Osteoblast (primary cell): ENCODE measurements at regions not wholly inside any gene's neighbourhood (a gene's known extent, or its start where the extent isn't known, plus 50 kb on each side); places are given as distances from the start of the nearest gene placed in this dataset.

Experiments
- DNase-seq: peaks from one replicate; pipeline ENCODE4 v3.0.0; 2011; ENCODE audit warnings: low spot score, mixed read lengths; ENCODE audit not compliant: insufficient read length; ENCODE audit errors: missing footprints
- H2AFZ ChIP-seq: 2 replicates; pipeline ENCODE4 v1.6.0; 2011; ENCODE audit warnings: mild to moderate bottlenecking, low read length
- H3K27ac ChIP-seq: 2 replicates; pipeline ENCODE4 v1.5.1; 2011; ENCODE audit warnings: mild to moderate bottlenecking, low read depth, low read length, moderate library complexity
- H3K27me3 ChIP-seq: 2 replicates; pipeline ENCODE4 v1.6.0; 2012; ENCODE audit warnings: mild to moderate bottlenecking, control low read depth, inconsistent platforms, low read length, moderate library complexity; ENCODE audit not compliant: insufficient read depth
- H3K36me3 ChIP-seq: 2 replicates; pipeline ENCODE4 v1.5.1; 2011; ENCODE audit warnings: mild to moderate bottlenecking, low read length, control low read depth, moderate library complexity; ENCODE audit not compliant: insufficient read depth
- H3K4me1 ChIP-seq: 2 replicates; pipeline ENCODE4 v1.5.1; 2011; ENCODE audit warnings: mild to moderate bottlenecking, low read length, control low read depth, moderate library complexity; ENCODE audit not compliant: insufficient read depth
- H3K4me2 ChIP-seq: 2 replicates; pipeline ENCODE4 v1.6.0; 2011; ENCODE audit warnings: mild to moderate bottlenecking, low read length; ENCODE audit not compliant: insufficient read depth
- H3K4me3 ChIP-seq: fragments of 200-600 bp; sonication (generic); 3 replicates; pipeline ENCODE4 v1.5.1; 2012; ENCODE audit warnings: mild to moderate bottlenecking, low read length, inconsistent platforms; ENCODE audit not compliant: insufficient read depth
- H3K79me2 ChIP-seq: 2 replicates; pipeline ENCODE4 v1.6.0; 2012; ENCODE audit warnings: mild to moderate bottlenecking, low read length, control low read depth, inconsistent platforms; ENCODE audit not compliant: insufficient read depth
- H3K9me3 ChIP-seq: 2 replicates; pipeline ENCODE4 v1.5.1; 2011; ENCODE audit warnings: low read depth, low read length, control low read depth
- H4K20me1 ChIP-seq: 2 replicates; pipeline ENCODE4 v1.6.0; 2012; ENCODE audit warnings: mild to moderate bottlenecking, low read length, control low read depth; ENCODE audit not compliant: insufficient read depth
- CTCF ChIP-seq: IDR thresholded peaks from 2 replicates; pipeline ENCODE4 v1.5.1; 2011; ENCODE audit warnings: mild to moderate bottlenecking, low read depth, low read length, moderate library complexity; ENCODE audit errors: extremely low read depth

- H3K79me2 ChIP-seq = no peaks in the 10 kb centered on the region
- H3K4me1 ChIP-seq = no peaks in the 10 kb centered on the region
These were observed 334.1 kb upstream of the GRM7 start for GRCh38 chr3:6526861-6527260.

GRCh38 chr3:6528951-6529350 is 332.0 kb upstream of the GRM7 start:
- Histone ChIP-seq H3K4me3 (no peak overlapping the region), H3K27ac (no peak overlapping the region), H4K20me1 (no peaks in the 10 kb centered on the region), H2AFZ (no peak overlapping the region), H3K4me2 (no peak overlapping the region), H3K27me3 (no peaks in the 10 kb centered on the region), H3K9me3 (peaks cover 1% of the 10 kb centered on the region), H3K36me3 (no peaks in the 10 kb centered on the region), H3K79me2 (no peaks in the 10 kb centered on the region), H3K4me1 (no peaks in the 10 kb centered on the region)
- no peak for TF ChIP-seq CTCF
- DNase-seq = no peak

More at GRCh38 chr3:6526861-6527260, 334.1 kb upstream of the GRM7 start:
- Histone ChIP-seq H4K20me1 (no peaks in the 10 kb centered on the region), H2AFZ (no peak overlapping the region), H3K27me3 (no peaks in the 10 kb centered on the region), H3K27ac (no peak overlapping the region), H3K4me3 (no peak overlapping the region), H3K9me3 (peaks cover 4% of the 10 kb centered on the region), H3K4me2 (no peak overlapping the region), H3K36me3 (no peaks in the 10 kb centered on the region)
- TF ChIP-seq CTCF = no peak
- DNase-seq = no peak

GRCh38 chr3:6531153-6531552 is 329.8 kb upstream of the GRM7 start:
- Histone ChIP-seq H3K4me2 (no peak overlapping the region), H3K79me2 (no peaks in the 10 kb centered on the region), H2AFZ (no peak overlapping the region), H4K20me1 (no peaks in the 10 kb centered on the region), H3K27ac (no peak overlapping the region), H3K27me3 (no peaks in the 10 kb centered on the region), H3K36me3 (no peaks in the 10 kb centered on the region), H3K4me1 (no peaks in the 10 kb centered on the region), H3K9me3 (no peaks in the 10 kb centered on the region), H3K4me3 (no peak overlapping the region)
- TF ChIP-seq CTCF = no peak
- no peak for DNase-seq

- Histone ChIP-seq H3K27me3 (no peaks in the 10 kb centered on the region), H4K20me1 (no peaks in the 10 kb centered on the region), H3K36me3 (no peaks in the 10 kb centered on the region), H3K4me1 (no peaks in the 10 kb centered on the region), H3K4me2 (no peak overlapping the region), H3K79me2 (no peaks in the 10 kb centered on the region), H3K9me3 (no peaks in the 10 kb centered on the region), H3K27ac (no peak overlapping the region), H2AFZ (no peak overlapping the region), H3K4me3 (no peak overlapping the region)
- no peak for DNase-seq
- no peak for TF ChIP-seq CTCF
These were observed 328.8 kb upstream of the GRM7 start for GRCh38 chr3:6532101-6532500.
